H1 (cell line): ENCODE measurements at regions not wholly inside any gene's neighbourhood (a gene's known extent, or its start where the extent isn't known, plus 50 kb on each side); places are given as distances from the start of the nearest gene placed in this dataset.

ENCODE experiments used
- CTCF ChIA-PET: fragments of 300-600 bp; sonication (Branson Sonifier 250); formaldehyde crosslinking; loops from one replicate; lab custom pipeline; 2021; ENCODE audit not compliant: partially characterized antibody; lab: Charles Lee
- POLR2A ChIA-PET: fragments of 300-600 bp; sonication (Branson Sonifier 250); formaldehyde crosslinking; loops from one replicate; lab custom pipeline; 2021; ENCODE audit warnings: inconsistent platforms; ENCODE audit not compliant: partially characterized antibody; lab: Charles Lee
- DNase-seq, 2 experiments: peaks; one replicate each; pipeline versions ENCODE4 v3.0.0 to v3.0.0-alpha.2; 2010 to 2022; ENCODE audit warnings: low spot score in 2 of 2, low read depth in 1 of 2, mixed read lengths in 1 of 2
- FAIRE-seq: peaks from 2 replicates; lab custom pipeline; 2011; peaks lifted over from hg19 to GRCh38; lab: Jason Lieb, UNC
- H2AFZ ChIP-seq: 2 replicates; pipeline ENCODE4 v1.8.1; 2012; ENCODE audit warnings: low read length, inconsistent platforms
- H2AK5ac ChIP-seq: 2 replicates; pipeline ENCODE4 v1.6.1; 2013; ENCODE audit warnings: low read depth, low read length
- H2BK120ac ChIP-seq: replicated peaks from 2 replicates; pipeline ENCODE3; 2013; ENCODE audit warnings: low read depth, low read length, inconsistent platforms
- H2BK12ac ChIP-seq: 2 replicates; pipeline ENCODE4 v1.6.1; 2013; ENCODE audit warnings: low read depth, low read length
- H2BK15ac ChIP-seq: 2 replicates; pipeline ENCODE4 v1.6.1; 2013; ENCODE audit warnings: low read length
- H2BK20ac ChIP-seq: 2 replicates; pipeline ENCODE4 v1.6.1; 2013; ENCODE audit warnings: low read length
- H2BK5ac ChIP-seq: 2 replicates; pipeline ENCODE4 v1.6.1; 2013; ENCODE audit warnings: low read depth, low read length
- H3K14ac ChIP-seq: 2 replicates; pipeline ENCODE4 v1.6.1; 2013; ENCODE audit warnings: inconsistent platforms; ENCODE audit not compliant: insufficient read length
- H3K18ac ChIP-seq: 2 replicates; pipeline ENCODE4 v1.6.1; 2013; ENCODE audit warnings: low read length; ENCODE audit errors: extremely low read depth
- H3K23ac ChIP-seq: 2 replicates; pipeline ENCODE4 v1.6.1; 2013; ENCODE audit warnings: inconsistent platforms; ENCODE audit not compliant: insufficient read length
- H3K23me2 ChIP-seq: 2 replicates; pipeline ENCODE4 v1.6.1; 2013; ENCODE audit warnings: low read depth, low read length
- H3K27ac ChIP-seq: 2 replicates; pipeline ENCODE4 v1.6.1; 2011; ENCODE audit warnings: low read depth, low read length, inconsistent platforms
- H3K27me3 ChIP-seq, 4 experiments: replicated peaks in 1 of 4; 1 replicate in 1 of 4; 2 replicates in 3 of 4; pipeline versions ENCODE4 v1.6.1 to v1.8.1; 2011 to 2013; ENCODE audit warnings: low read length in 3 of 4, mild to moderate bottlenecking in 3 of 4, inconsistent platforms in 2 of 4, mixed read lengths in 2 of 4, moderate library complexity in 1 of 4; ENCODE audit not compliant: control insufficient read depth in 3 of 4, insufficient read depth in 3 of 4; ENCODE audit errors: extremely low read depth in 1 of 4
- H3K36me3 ChIP-seq, 4 experiments: 2 replicates each; pipeline versions ENCODE4 v1.6.1 to v1.8.1; 2011 to 2013; ENCODE audit warnings: mild to moderate bottlenecking in 4 of 4, low read length in 3 of 4, moderate library complexity in 2 of 4, control low read depth in 1 of 4, inconsistent platforms in 1 of 4; ENCODE audit not compliant: insufficient read depth in 4 of 4, control insufficient read depth in 2 of 4
- H3K4ac ChIP-seq: replicated peaks from 2 replicates; pipeline ENCODE3; 2013; ENCODE audit warnings: low read length, low read depth, mixed read lengths, inconsistent platforms; ENCODE audit not compliant: insufficient read length
- H3K4me1 ChIP-seq, 4 experiments: replicated peaks in 1 of 4; 1 replicate in 1 of 4; 2 replicates in 3 of 4; pipeline versions ENCODE4 v1.6.1 to v1.8.1; 2011 to 2013; ENCODE audit warnings: low read length in 3 of 4, inconsistent platforms in 2 of 4, mixed read lengths in 1 of 4; ENCODE audit not compliant: insufficient read depth in 4 of 4, control insufficient read depth in 3 of 4
- H3K4me2 ChIP-seq, 2 experiments: 2 replicates each; pipeline versions ENCODE4 v1.6.1 to v1.8.1; 2011 to 2013; ENCODE audit warnings: low read depth in 2 of 2, low read length in 2 of 2, control low read depth in 1 of 2, inconsistent platforms in 1 of 2, mild to moderate bottlenecking in 1 of 2; ENCODE audit not compliant: insufficient read depth in 1 of 2
- H3K4me3 ChIP-seq, 4 experiments: fragments of 200-600, 300-600 bp in 1 of 4; sonication (generic), shearing (Covaris generic), sonication (Bioruptor Twin) in 1 of 4; 2 replicates each; pipeline versions ENCODE4 v1.5.1 to v1.8.1; 2011 to 2016; ENCODE audit warnings: low read length in 4 of 4, low read depth in 3 of 4, control low read depth in 2 of 4, inconsistent platforms in 2 of 4, mild to moderate bottlenecking in 2 of 4, mixed read lengths in 1 of 4, moderate library complexity in 1 of 4; ENCODE audit not compliant: insufficient read depth in 2 of 4; ENCODE audit errors: extremely low read depth in 1 of 4
- H3K56ac ChIP-seq: replicated peaks from 2 replicates; pipeline ENCODE3; 2013; ENCODE audit warnings: low read depth, mild to moderate bottlenecking, mixed read lengths, low read length, inconsistent platforms; ENCODE audit not compliant: insufficient read length
- H3K79me1 ChIP-seq: 2 replicates; pipeline ENCODE4 v1.6.1; 2013; ENCODE audit warnings: low read depth, low read length, control low read depth
- H3K79me2 ChIP-seq, 2 experiments: 2 replicates each; pipeline versions ENCODE4 v1.6.1 to v1.8.1; 2012 to 2013; ENCODE audit warnings: low read length in 2 of 2, mild to moderate bottlenecking in 2 of 2, inconsistent platforms in 1 of 2; ENCODE audit not compliant: insufficient read depth in 2 of 2, control insufficient read depth in 1 of 2
- H3K9ac ChIP-seq, 4 experiments: replicated peaks in 1 of 4; 1 replicate in 1 of 4; 2 replicates in 3 of 4; pipeline versions ENCODE4 v1.6.1 to v1.8.1; 2011 to 2013; ENCODE audit warnings: low read depth in 3 of 4, low read length in 3 of 4, control low read depth in 2 of 4, mild to moderate bottlenecking in 2 of 4, moderate library complexity in 2 of 4, inconsistent platforms in 1 of 4; ENCODE audit errors: extremely low read depth in 1 of 4
- H3K9me3 ChIP-seq, 2 experiments: 2 replicates each; pipeline versions ENCODE4 v1.6.1 to v1.8.1; 2012 to 2013; ENCODE audit warnings: mild to moderate bottlenecking in 2 of 2, moderate library complexity in 2 of 2, control low read depth in 1 of 2, inconsistent platforms in 1 of 2, low read depth in 1 of 2, low read length in 1 of 2, mixed read lengths in 1 of 2; ENCODE audit not compliant: insufficient read depth in 2 of 2
- H4K20me1 ChIP-seq, 2 experiments: replicated peaks in 1 of 2; 2 replicates each; pipeline versions ENCODE3 to v1.8.1; 2011 to 2013; ENCODE audit warnings: inconsistent platforms in 2 of 2, low read length in 2 of 2, mild to moderate bottlenecking in 1 of 2; ENCODE audit not compliant: insufficient read depth in 2 of 2, control insufficient read depth in 1 of 2
- H4K5ac ChIP-seq: 2 replicates; pipeline ENCODE4 v1.6.1; 2013; ENCODE audit warnings: low read length, low read depth, mixed read lengths, inconsistent platforms; ENCODE audit not compliant: insufficient read length
- H4K8ac ChIP-seq: 2 replicates; pipeline ENCODE4 v1.8.0; 2013; ENCODE audit warnings: mild to moderate bottlenecking, moderate library complexity, low read length, inconsistent platforms; ENCODE audit not compliant: insufficient read depth; ENCODE audit errors: extremely low read depth
- H4K91ac ChIP-seq: replicated peaks from 2 replicates; pipeline ENCODE3; 2013; ENCODE audit warnings: low read length, mixed read lengths, inconsistent platforms; ENCODE audit not compliant: insufficient read length
- BRCA1 ChIP-seq: IDR thresholded peaks from 2 replicates; pipeline ENCODE4 v1.6.1; 2012; ENCODE audit warnings: low read depth, low read length, improper control_type of control experiment
- WGBS, 2 experiments: shearing (Covaris generic) in 1 of 2; methylation state at CpG; one replicate each; pipeline versions ENCODE4 v1.1.6 to v1.1.7; 2013 to 2015; ENCODE audit warnings: low lambda C conversion rate in 2 of 2, mixed read lengths in 2 of 2, inconsistent platforms in 1 of 2, low coverage in 1 of 2, missing lambda C conversion rate in 1 of 2; ENCODE audit not compliant: insufficient replicate concordance in 2 of 2, insufficient coverage in 1 of 2, insufficient read length in 1 of 2; ENCODE audit errors: extremely low coverage in 1 of 2, missing lambda C conversion rate in 1 of 2; 5-methylcytosine and 5-hydroxymethylcytosine counted together

- Histone ChIP-seq H3K18ac (no peak overlapping the region), H3K4me1 (no peaks in the 10 kb centered on the region), H3K14ac (no peak overlapping the region), H2AK5ac (no peak overlapping the region), H3K27ac (no peak overlapping the region), H4K5ac (no peak overlapping the region), H3K4me2 (no peak overlapping the region), H4K20me1 (no peaks in the 10 kb centered on the region), H2BK120ac (no peak overlapping the region), H3K23ac (no peak overlapping the region), H3K4ac (no peak overlapping the region), H3K9ac (no peak overlapping the region), H2BK12ac (no peak overlapping the region), H4K91ac (no peak overlapping the region), H2BK5ac (no peak overlapping the region), H4K8ac (no peak overlapping the region), H2BK15ac (no peak overlapping the region), H3K4me3 (no peak overlapping the region), H3K79me2 (no peaks in the 10 kb centered on the region), H3K56ac (no peak overlapping the region), H3K36me3 (no peaks in the 10 kb centered on the region), H3K79me1 (no peaks in the 10 kb centered on the region), H3K27me3 (no peaks in the 10 kb centered on the region), H3K9me3 (peaks cover 0 to 7% of the 10 kb centered on the region in 2 experiments; a peak in 2 of 4 replicates), H3K23me2 (no peaks in the 10 kb centered on the region), H2AFZ (no peak overlapping the region), H2BK20ac (no peak overlapping the region)
- DNase-seq = no peak
- ChIA-PET POLR2A (no interaction called here), CTCF (interaction anchor here (0.7 to 1.3 kb wide), 3 partner anchors 12 to 124 kb away, joined by 3 to 4 read pairs (median 3); no protein-coding TSS in a partner anchor)
- WGBS, 2 experiments = 88% methylated on average over 5 of the region's 5 CpGs; no CpG with 5 or more reads in 1 of the 2 experiments
- FAIRE-seq = no peak
- no peak for TF ChIP-seq BRCA1
Observed at GRCh38 chr11:33984682-33985389, 66.7 kb upstream of the CAPRIN1 start.
